OCI-LY7 (cell line): ENCODE measurements at regions not wholly inside any gene's neighbourhood (a gene's known extent, or its start where the extent isn't known, plus 50 kb on each side); places are given as distances from the start of the nearest gene placed in this dataset.
"Not testable (repeated sequence)": the region's sequence is repeated elsewhere in the genome, so short reads cannot be mapped to it uniquely, and the experiment has no call there.

ENCODE experiments used
- EZH2phosphoT487 ChIP-seq: fragments of 200-600 bp; sonication (generic); IDR thresholded peaks from 2 replicates; pipeline ENCODE4 v1.6.1; 2018; ENCODE audit warnings: low read depth, borderline replicate concordance, mild to moderate bottlenecking, mixed run types, antibody characterized with exemption, low read length, moderate library complexity, mixed read lengths
- TF ChIP-seq, protein P1 (sequence below): fragments of 200-600 bp; sonication (generic); conservative IDR thresholded peaks from 2 replicates; pipeline ENCODE4 v1.5.1; 2014; ENCODE audit warnings: mild to moderate bottlenecking, antibody characterized with exemption, low read length, moderate library complexity, mixed read lengths

DNA sequence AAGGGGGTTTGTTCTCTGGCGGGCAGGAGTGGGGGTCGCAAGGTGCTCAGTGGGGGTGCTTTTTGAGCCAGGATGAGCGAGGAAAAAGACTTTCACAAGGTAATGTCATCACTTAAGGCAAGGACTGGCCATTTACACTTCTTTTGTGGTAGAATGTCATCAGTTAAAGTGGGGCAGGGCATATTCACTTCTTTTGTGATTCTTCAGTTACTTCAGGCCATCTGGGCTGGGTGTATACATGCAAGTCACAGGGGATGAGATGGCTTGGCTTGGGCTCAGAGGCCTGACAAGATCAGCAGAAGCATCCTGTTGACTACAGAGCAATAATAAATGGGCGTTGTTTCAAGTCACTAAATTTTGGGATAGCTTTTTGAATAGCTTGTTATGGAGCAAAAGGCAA, 586.4 kb upstream of the MBL2 start:
- TF ChIP-seq, protein P1, sequence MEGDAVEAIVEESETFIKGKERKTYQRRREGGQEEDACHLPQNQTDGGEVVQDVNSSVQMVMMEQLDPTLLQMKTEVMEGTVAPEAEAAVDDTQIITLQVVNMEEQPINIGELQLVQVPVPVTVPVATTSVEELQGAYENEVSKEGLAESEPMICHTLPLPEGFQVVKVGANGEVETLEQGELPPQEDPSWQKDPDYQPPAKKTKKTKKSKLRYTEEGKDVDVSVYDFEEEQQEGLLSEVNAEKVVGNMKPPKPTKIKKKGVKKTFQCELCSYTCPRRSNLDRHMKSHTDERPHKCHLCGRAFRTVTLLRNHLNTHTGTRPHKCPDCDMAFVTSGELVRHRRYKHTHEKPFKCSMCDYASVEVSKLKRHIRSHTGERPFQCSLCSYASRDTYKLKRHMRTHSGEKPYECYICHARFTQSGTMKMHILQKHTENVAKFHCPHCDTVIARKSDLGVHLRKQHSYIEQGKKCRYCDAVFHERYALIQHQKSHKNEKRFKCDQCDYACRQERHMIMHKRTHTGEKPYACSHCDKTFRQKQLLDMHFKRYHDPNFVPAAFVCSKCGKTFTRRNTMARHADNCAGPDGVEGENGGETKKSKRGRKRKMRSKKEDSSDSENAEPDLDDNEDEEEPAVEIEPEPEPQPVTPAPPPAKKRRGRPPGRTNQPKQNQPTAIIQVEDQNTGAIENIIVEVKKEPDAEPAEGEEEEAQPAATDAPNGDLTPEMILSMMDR = not testable (repeated sequence)
- TF ChIP-seq EZH2phosphoT487 = not testable (repeated sequence)
